ENCODE measurements at regions not wholly inside any gene's neighbourhood (a gene's known extent, or its start where the extent isn't known, plus 50 kb on each side); places are given as distances from the start of the nearest gene placed in this dataset.

- Histone ChIP-seq H3K4me3 (no peak overlapping the region), H3K4me1 (no peaks in the 10 kb centered on the region), H3K36me3 (no peaks in the 10 kb centered on the region), H3K27me3 (no peaks in the 10 kb centered on the region), H3K27ac (no peak overlapping the region), H3K9me3 (no peaks in the 10 kb centered on the region)
- TF ChIP-seq, protein P1, sequence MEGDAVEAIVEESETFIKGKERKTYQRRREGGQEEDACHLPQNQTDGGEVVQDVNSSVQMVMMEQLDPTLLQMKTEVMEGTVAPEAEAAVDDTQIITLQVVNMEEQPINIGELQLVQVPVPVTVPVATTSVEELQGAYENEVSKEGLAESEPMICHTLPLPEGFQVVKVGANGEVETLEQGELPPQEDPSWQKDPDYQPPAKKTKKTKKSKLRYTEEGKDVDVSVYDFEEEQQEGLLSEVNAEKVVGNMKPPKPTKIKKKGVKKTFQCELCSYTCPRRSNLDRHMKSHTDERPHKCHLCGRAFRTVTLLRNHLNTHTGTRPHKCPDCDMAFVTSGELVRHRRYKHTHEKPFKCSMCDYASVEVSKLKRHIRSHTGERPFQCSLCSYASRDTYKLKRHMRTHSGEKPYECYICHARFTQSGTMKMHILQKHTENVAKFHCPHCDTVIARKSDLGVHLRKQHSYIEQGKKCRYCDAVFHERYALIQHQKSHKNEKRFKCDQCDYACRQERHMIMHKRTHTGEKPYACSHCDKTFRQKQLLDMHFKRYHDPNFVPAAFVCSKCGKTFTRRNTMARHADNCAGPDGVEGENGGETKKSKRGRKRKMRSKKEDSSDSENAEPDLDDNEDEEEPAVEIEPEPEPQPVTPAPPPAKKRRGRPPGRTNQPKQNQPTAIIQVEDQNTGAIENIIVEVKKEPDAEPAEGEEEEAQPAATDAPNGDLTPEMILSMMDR (IDR thresholded peaks at IDR 0.05): no peak
- FAIRE-seq: no peak
- WGBS, 2 donors: 48 to 61% methylated on average over 2 of the region's 2 CpGs
- ATAC-seq: no peak
- intact Hi-C loops (cut with DNase I): no loop called here
- no peak for DNase-seq
These were observed 1155.6 kb downstream of the TYW1 start for GRCh38 chr7:68152205-68152604.

GRCh38 chr7:68155676-68156075, 1159.0 kb downstream of the TYW1 start:
- no peaks in the 10 kb centered on the region for H3K4me1 ChIP-seq
- WGBS, 2 donors: 68 to 79% methylated on average over 2 of the region's 2 CpGs
- no peak for FAIRE-seq
- TF ChIP-seq, protein P1 (IDR thresholded peaks at IDR 0.05): no peak
- DNase-seq: no peak
- H3K27me3 ChIP-seq: no peaks in the 10 kb centered on the region
- no peak for ATAC-seq
- H3K4me3 ChIP-seq: no peak overlapping the region
- H3K9me3 ChIP-seq: no peaks in the 10 kb centered on the region
- intact Hi-C loops (cut with DNase I): no loop called here
- no peak overlapping the region for H3K27ac ChIP-seq
- no peaks in the 10 kb centered on the region for H3K36me3 ChIP-seq

DNA sequence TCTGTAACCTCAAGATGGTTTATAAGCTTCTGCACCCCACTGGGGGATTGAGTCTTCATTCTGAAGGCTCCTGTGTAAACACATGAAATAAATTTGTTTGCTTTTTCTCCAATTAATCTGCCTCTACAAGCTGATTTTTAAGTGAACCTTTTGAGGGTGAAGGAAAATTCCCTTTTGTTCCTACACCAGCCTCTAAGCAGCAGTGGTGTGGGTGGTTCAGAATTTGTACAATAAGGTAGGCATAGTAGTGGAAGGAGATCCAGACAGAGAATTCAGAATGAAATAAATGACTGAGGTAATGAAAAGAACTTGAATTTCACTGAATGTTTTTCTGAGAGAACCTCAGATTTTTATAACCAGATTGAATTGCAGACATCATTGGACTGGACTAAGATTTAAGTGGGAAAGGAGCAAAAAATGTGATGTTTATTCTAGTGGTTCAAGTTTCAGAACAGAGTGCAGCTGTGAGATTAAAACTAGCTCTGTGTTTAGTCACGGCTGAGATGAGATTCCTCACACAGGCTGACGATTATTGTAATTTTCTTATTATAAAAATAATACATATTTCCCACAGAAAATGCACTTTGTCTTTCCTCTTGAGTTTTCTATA, 1162.2 kb downstream of the TYW1 start:
- no peak for ATAC-seq
- intact Hi-C loops (cut with DNase I): no loop called here
- Histone ChIP-seq H3K9me3 (no peaks in the 10 kb centered on the region), H3K36me3 (no peaks in the 10 kb centered on the region), H3K4me3 (no peak overlapping the region), H3K27me3 (no peaks in the 10 kb centered on the region), H3K4me1 (no peaks in the 10 kb centered on the region), H3K27ac (no peak overlapping the region)
- 26 to 27% methylated on average over 2 of the region's 2 CpGs for WGBS, 2 donors
- DNase-seq: no peak
- TF ChIP-seq, protein P1 (IDR thresholded peaks at IDR 0.05): no peak
- FAIRE-seq: no peak

DNA sequence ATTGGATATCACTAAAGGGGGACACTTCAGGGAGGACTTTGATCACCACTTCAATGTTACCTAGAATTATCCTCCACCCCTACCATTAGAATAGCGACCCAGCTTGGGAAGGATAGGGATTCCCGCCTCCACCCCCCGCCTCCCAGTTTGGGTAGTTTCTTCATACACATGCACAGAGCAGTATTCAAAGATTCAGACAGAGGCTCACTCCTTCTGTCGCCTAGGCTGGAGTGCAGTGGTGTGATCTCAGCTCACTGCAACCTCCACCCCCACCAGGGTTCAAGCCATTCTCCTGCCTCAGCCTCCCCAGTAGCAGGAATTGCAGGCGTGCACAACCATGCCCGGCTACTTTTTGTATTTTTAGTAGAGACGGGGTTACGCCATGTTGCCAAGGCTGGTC, 1166.1 kb downstream of the TYW1 start:
- Histone ChIP-seq H3K27ac (no peak overlapping the region), H3K36me3 (no peaks in the 10 kb centered on the region), H3K4me3 (no peak overlapping the region), H3K27me3 (no peaks in the 10 kb centered on the region), H3K4me1 (no peaks in the 10 kb centered on the region), H3K9me3 (no peaks in the 10 kb centered on the region)
- 80 to 86% methylated on average over 8 of the region's 8 CpGs for WGBS, 2 donors
- DNase-seq (no peak), FAIRE-seq (no peak), ATAC-seq (no peak)
- TF ChIP-seq, protein P1 (IDR thresholded peaks at IDR 0.05): no peak
- intact Hi-C loops (cut with DNase I): no loop called here

DNA sequence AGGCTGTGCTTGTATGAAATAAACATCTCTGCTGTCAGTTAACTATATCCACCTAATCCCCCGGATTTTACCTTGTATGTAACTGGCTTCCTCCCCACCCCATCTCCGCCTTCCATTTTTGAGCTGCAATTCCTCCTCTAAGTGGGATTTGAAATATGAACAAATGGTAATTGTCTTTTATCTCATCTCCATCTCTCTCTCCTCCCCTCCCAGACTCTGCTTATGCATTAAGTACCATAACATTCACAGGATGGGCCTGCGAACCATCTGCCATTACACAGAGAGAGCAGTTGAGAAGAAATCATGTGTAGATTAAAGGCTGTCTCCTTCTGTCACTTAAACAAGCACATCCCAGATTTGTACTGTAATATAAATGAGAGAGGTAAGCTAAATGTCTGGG, 1169.9 kb downstream of the TYW1 start:
- intact Hi-C loops (cut with DNase I): no loop called here
- Histone ChIP-seq H3K4me1 (no peaks in the 10 kb centered on the region), H3K27me3 (no peaks in the 10 kb centered on the region), H3K4me3 (no peak overlapping the region), H3K9me3 (no peaks in the 10 kb centered on the region), H3K36me3 (no peaks in the 10 kb centered on the region), H3K27ac (no peak overlapping the region)
- ATAC-seq (no peak), DNase-seq (no peak), FAIRE-seq (no peak)
- WGBS, 2 donors: 31 to 45% methylated on average over 3 of the region's 3 CpGs
- TF ChIP-seq, protein P1 (IDR thresholded peaks at IDR 0.05): no peak

Data from pancreas (tissue), 10 donors.